ENCODE measurements at regions not wholly inside any gene's neighbourhood (a gene's known extent, or its start where the extent isn't known, plus 50 kb on each side); places are given as distances from the start of the nearest gene placed in this dataset.

DNA sequence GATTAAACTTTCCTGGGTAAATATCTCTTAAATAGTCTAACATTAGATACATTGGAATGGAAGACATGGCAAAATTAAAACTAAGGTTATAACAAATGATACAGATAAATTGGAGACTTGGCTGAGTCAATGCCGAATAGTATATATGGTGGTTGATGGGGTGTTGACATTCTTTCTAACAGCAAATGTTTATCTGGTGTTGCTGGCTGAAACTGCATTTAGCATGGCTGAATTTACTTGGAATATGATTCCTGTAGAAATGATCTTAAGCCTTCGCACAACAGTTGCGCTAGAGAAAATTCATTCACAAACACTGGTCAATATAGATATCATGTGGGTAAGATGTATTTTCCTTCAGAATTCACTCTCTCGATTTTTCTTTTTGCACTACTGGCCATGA, 646.0 kb upstream of the CXADR start:
- no peak for TF ChIP-seq POLR2A (IDR thresholded peaks at IDR 0.05)
- TF ChIP-seq, protein P1, sequence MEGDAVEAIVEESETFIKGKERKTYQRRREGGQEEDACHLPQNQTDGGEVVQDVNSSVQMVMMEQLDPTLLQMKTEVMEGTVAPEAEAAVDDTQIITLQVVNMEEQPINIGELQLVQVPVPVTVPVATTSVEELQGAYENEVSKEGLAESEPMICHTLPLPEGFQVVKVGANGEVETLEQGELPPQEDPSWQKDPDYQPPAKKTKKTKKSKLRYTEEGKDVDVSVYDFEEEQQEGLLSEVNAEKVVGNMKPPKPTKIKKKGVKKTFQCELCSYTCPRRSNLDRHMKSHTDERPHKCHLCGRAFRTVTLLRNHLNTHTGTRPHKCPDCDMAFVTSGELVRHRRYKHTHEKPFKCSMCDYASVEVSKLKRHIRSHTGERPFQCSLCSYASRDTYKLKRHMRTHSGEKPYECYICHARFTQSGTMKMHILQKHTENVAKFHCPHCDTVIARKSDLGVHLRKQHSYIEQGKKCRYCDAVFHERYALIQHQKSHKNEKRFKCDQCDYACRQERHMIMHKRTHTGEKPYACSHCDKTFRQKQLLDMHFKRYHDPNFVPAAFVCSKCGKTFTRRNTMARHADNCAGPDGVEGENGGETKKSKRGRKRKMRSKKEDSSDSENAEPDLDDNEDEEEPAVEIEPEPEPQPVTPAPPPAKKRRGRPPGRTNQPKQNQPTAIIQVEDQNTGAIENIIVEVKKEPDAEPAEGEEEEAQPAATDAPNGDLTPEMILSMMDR (IDR thresholded peaks at IDR 0.05), result no peak
